Lung microvascular endothelial cell (primary cell): ENCODE measurements at regions not wholly inside any gene's neighbourhood (a gene's known extent, or its start where the extent isn't known, plus 50 kb on each side); places are given as distances from the start of the nearest gene placed in this dataset.

Source experiments
- DNase-seq, 2 donors: peaks; one replicate each; pipeline versions ENCODE4 v3.0.0 to v3.0.0-alpha.2; 2010; ENCODE audit warnings: low read depth in 2 of 2

DNA sequence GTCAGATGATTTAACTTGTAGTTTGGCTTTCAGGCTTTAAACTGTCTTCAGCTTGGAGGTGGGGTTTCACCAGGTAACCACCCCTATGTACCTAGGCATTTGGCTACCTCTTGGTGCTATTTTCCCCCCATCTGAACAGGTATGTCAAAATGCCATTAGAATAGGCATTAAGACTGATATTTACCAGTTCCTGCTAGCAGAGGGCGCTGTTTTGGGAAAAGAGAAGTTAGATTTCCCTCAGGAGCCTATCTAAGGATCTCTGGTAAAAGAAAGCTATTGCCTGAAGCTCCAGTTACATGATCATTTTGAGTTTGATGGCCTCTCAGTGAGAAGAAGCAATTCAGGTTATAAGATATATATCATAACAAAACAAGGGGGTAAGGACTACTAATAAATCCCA, 879.1 kb downstream of the SH3BGRL start:
- no peak for DNase-seq

DNA sequence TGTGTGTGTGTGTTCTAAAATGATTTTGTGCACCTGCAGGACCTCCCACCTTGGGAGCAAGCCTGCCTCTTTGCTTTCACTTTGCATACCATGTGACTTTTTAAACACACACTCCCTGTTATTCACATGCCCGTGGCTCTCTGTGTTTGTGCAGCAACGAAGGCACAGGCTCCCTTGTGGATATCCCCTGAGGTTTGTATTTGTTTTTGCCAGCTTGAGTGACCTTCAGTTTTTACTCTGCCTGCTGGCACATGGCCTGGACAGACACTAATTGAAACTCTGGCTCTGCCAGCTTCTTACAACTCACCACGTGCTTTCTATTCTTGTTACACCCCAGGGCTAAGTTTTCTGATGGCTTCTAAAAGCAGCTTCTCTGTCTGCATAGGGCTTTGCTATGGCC, 885.8 kb downstream of the SH3BGRL start:
- DNase-seq = no peak

DNA sequence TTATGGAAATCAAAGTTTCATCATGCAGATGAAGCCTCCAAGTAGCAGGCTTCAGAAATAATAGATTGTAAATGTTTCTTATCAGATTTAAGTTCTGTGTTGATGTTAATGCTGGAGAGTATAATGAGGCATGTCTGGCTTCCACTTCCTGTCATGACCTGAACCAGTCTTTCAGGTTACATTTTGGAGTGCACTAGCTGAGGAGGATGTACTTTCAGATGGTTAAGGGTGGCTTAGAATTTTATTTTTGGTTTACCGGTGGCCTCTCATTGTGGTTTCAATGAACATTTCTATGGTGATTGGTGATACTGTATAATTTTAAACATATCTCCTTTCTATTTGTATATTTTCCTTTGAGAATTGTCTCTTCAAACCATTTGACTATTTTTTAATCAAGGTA, 890.4 kb downstream of the SH3BGRL start:
- no peak for DNase-seq

DNA sequence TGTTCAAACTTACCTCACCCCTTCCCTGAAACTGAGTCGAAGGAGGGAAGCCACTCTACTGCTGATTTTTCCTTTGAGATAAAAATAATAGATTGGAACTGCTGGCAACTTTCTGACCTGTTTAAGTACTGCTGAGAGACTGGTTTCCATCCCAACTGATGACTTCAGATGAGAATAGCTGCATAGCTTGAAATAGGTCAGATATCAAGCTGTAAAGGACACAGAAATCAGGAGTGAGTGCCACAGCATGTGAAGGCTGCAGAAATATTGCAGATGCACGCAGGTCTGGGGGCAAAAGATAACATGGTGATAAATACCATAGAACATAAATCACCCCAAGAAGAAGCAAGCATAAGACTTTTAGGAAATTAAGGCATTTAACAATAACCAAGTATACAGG, 923.2 kb downstream of the SH3BGRL start:
- no peak for DNase-seq

DNA sequence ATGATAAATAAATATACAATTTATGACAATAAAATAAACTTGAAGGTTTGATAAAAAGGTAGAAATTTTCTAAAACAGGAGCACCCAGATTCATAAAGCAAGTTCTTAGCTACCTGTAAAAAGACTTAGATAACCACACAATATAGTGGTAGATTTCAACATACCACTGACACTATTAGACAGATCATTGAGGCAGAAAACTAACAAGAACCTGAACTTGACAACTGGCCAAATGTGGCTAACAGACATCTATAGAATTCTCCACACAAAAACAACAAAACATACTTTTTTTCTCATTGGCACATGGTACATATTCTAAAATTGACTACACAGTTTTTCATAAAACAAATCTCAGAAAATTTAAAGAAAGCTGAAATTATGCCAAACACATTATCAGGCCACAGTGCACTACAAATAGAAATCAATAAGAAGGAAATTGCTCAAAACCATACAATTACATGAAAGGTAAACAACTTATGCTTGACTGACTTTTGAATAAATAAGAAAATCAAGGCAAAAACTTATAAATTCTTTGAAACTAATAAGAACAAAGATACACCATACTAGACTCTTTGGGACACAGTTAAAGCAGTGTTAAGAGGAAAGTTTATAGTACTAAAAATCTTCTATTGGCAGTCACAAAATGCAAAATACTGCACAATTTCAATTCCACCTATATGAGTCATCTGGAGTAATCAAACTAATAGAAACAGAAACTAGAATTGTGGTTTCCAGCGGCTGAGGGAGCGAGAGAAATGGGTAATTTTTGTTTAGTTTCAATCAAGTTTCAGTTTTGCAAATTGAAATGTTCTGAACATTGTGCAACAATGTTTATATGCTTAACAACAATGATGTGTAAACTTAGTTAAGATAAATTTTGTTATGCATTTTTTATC, 925.6 kb downstream of the SH3BGRL start:
- DNase-seq = no peak

DNA sequence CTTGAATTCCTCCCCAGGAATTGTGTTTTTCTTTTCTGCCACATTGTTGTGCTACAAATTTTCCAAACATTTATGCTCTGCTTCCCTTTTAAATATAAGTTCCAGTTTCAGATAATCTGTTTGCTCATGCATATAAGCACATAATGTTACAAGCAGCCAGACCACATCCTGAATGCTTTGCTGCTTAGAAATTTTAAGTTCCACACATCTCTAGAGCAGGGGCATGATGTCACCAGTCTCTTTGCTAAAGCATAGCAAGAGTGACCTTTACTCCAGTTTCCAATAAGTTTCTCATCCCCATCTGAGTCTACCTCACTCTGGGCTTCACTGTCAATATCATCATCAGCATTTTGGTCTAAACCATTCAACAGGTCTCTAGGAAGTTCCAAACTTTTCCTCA, 932.5 kb downstream of the SH3BGRL start:
- no peak for DNase-seq

DNA sequence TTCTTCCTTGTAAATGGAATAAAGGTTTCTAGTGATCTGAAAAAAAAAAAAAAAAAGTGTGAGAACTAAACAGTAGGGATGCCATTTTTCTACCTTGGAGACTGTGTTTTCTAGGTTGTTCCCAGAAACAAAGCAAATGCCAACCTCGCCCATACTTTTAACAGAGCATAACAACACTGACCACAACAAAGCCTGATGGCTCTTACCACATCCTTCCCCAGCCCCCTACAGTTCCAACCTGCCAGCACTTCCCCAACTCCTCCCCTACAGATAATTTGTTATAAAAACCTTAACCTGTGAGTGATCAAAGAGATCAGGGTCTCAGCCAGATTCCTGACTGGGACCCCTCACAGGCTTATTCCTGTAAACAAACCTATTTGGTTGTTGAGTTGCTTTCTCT, 940.0 kb downstream of the SH3BGRL start:
- no peak for DNase-seq

DNA sequence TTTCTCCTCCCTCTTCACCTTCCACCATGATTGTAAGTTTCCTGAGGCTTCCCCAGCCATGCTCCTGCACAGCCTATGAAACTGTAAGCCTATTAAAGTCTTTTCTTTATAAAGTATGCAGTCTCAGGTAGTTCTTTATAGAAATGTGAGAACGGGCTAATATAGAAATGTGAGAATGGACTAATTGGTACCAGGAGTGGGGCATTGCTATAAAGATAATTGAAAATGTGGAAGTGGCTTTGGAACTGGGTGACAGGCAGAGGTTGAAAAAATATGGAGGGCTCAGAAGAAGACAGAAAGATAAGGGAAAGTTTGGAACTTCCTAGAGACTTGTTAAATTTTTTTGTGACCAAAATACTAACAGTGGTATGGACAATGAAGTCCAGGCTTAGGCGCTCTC, 959.3 kb downstream of the SH3BGRL start:
- DNase-seq = no peak

DNA sequence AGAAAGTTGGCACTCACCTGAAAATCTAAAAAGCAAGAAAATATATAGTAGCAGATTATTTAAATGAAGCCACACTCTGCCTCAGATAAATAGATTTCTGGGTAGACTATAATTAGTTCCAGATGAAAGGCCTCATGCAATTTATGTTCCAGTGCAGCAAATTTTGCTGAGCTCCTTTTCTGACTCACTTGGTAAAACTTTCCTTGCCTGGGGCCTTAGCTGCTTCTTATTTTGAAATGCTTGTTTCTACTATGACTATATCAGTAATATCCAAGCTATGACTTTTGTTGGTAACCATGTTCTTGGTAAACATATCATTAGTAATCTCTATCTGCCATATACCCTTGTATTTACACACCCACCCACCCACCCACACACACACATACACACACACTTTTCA, 961.8 kb downstream of the SH3BGRL start:
- DNase-seq = no peak

DNA sequence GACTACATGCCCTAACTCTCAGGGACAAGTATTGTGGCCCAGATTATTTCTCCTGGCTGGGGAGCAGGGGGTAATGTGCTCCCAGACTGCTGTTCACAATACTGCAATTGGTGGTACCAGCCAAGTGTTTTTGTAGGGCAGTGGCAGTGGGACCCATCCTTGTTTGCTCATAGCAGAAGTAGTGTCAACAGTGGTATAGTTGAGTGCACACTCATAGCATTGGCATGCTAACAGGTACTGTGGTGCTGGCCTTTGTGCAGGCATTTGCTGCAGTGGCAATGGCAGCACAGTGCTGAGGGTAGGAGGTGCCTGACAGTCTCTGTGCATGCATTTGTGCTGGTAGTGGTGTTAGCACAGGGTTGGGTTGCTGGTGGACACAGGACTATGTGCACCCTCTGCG, 995.0 kb downstream of the SH3BGRL start:
- DNase-seq = no peak

DNA sequence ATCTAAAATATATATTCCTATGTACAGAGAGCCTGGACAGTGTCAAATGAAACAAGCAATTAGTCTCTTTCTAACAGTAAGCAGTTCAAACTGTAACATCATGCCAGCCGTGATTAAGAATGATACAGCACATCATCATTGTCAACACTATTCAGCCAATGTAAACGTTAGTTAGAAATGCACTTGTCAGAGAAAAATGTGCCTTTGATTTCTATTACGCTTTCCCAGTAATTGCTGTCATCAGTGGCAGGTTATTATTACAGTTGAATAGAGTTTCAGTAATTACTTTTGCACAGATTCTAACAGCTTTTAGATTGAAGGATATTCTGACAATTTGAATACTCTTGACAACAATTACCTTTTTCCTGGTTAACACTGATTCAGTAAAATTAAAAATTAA, 1007.1 kb downstream of the SH3BGRL start:
- DNase-seq = no peak

DNA sequence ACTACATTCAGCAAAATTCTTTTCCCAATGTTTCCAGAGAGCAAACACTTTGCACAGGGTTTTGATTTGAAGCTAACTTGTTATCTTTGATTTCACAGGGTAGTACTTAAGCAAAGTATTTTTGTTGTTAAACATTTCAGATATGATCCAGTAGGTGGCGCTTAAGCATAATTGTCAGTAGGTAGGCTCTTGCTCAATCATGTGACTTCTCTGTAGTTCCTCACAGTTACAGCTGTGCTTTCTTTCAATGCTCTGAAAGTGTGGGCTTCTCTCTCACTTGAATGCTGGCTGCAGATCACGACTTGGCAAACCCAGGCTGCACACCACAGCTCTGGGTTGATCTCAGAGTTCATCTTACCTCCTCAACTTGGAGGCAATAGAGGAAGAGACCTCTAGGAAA, 1016.5 kb downstream of the SH3BGRL start:
- DNase-seq = peak; percentile 38 to 40

DNA sequence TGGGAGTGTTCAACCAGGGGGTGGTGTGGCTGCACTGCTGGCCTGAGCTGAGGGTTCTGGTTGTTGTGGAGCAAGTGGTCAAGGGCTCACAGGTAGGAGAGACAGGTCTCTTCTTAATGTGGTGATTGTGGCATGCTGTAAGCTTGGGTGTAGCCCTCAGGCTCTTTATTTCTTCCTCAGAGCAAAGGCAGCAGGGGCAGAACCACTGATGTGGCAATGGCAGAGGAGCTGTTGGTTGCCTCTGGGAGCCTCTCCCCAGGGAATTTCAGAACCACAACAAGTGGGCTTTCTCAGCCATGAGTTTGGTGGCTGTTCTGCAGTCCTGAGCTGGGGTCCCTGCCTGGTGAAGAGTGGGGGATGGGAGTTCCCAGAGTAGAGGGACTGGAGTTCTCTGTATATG, 1017.2 kb downstream of the SH3BGRL start:
- DNase-seq = no peak

DNA sequence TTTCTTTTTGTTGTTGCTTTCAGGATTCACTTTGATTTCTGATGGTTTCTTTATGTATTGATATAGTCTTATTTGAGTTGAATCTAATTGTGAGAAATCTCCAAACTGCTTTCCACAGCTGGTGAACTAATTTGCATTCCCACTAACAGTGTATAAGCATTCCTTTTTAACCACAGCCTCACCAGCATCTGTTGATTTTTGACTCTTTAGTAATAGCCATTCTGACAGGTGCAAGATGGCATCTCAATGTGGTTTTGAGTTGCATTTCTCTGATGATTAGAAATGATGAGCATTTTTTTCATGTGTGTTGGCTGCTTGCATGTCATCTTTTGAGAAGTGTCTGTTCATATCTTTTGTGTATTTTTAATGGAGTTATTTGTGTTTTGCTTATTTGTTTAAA, 1023.1 kb downstream of the SH3BGRL start:
- DNase-seq = no peak

DNA sequence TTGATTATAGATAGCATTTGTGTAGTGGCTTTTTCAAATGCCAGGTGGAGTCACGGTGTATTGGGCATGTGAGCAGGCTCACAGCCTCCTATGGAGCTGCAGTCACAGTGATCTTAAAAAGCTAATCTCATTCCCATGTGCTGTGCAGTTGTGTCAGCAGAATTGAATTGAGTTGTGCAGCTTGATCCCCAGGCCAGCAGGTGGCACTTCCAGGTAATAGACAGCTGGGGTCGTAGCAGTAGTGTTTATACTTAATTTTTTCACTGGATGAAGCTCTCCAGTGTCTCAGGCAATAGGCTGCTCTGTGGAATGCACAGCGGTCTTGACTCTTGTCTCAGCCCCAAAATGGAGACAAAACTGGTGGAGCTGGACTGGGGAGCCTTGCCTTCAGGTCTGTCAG, 1028.1 kb downstream of the SH3BGRL start:
- DNase-seq = no peak

DNA sequence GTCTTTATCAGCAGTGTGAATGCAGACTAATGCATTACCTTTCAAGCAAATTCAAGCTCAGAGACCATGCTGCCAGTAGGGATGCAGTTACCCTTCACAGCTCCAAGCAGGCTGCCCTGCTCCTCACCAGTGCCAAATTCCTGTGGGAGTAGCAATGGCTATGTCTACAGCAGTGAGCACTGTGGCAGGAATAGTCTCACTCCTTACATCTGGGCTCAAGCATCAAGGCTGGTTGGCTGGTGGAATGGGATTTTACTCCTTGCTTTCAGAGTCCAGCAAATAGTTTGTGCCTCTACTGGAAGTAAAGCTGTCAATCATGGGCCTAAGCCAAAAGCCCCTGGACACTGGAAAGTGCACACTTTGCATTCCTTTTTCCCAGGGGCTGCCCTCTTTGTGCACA, 1030.8 kb downstream of the SH3BGRL start:
- DNase-seq = no peak

DNA sequence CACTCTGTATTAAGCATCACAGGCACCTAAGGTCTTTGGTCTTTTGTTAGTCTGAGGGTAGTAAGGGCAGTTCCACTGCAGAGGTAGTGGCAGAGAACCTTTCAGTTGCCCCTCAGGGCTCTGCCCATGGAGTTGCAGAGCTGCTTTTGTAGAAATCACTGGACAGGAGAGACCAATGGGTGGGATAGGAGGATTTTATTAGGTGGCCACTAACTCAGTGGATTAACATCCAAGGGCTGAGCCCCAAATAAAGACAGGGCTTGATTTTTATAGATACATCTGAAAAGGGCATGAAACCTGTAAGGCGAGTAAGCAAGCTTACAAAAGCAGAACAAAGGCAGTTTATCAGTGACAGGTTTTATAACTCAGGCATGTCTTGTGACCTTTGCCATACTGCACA, 1035.4 kb downstream of the SH3BGRL start:
- DNase-seq = no peak
